Stimulated activated naive CD4-positive, alpha-beta T cell (primary cell): ENCODE measurements at regions not wholly inside any gene's neighbourhood (a gene's known extent, or its start where the extent isn't known, plus 50 kb on each side); places are given as distances from the start of the nearest gene placed in this dataset.

Experiments used
- DNase-seq, 6 experiments: peaks; one replicate each; lab custom pipeline; 2025; lab: John Stamatoyannopoulos, UW

- DNase-seq: no peak
These were observed 125.3 kb upstream of the DST start for GRCh38 chr6:56767892-56768531.

- no peak for DNase-seq
These were observed 124.7 kb upstream of the DST start for GRCh38 chr6:56767435-56767834.

- no peak for DNase-seq
These were observed 124.1 kb upstream of the DST start for GRCh38 chr6:56766806-56767178.

- DNase-seq: no peak
These were observed 123.6 kb upstream of the DST start for GRCh38 chr6:56766139-56766805.

- no peak for DNase-seq
These were observed 122.8 kb upstream of the DST start for GRCh38 chr6:56765494-56765893.

- DNase-seq: no peak
These were observed 121.4 kb upstream of the DST start for GRCh38 chr6:56764081-56764566.

GRCh38 chr6:56761651-56762050, 119.0 kb upstream of the DST start:
- DNase-seq: no peak

GRCh38 chr6:56760842-56761241, 118.2 kb upstream of the DST start:
- DNase-seq: no peak

- DNase-seq: no peak
These were observed 116.8 kb upstream of the DST start for GRCh38 chr6:56759521-56759920.

- no peak for DNase-seq
These were observed 115.9 kb upstream of the DST start for GRCh38 chr6:56758553-56758952.

GRCh38 chr6:56758120-56758519, 115.4 kb upstream of the DST start:
- DNase-seq: no peak

GRCh38 chr6:56757588-56757984, 114.9 kb upstream of the DST start:
- no peak for DNase-seq

- no peak for DNase-seq
These were observed 114.3 kb upstream of the DST start for GRCh38 chr6:56756791-56757587.

GRCh38 chr6:56756219-56756789, 113.6 kb upstream of the DST start:
- no peak for DNase-seq

- DNase-seq: no peak
These were observed 112.4 kb upstream of the DST start for GRCh38 chr6:56755040-56755439.

GRCh38 chr6:56753811-56754210, 111.1 kb upstream of the DST start:
- no peak for DNase-seq

GRCh38 chr6:56752534-56752933, 109.8 kb upstream of the DST start:
- no peak for DNase-seq

GRCh38 chr6:56752009-56752408, 109.3 kb upstream of the DST start:
- no peak for DNase-seq

- no peak for DNase-seq
These were observed 108.9 kb upstream of the DST start for GRCh38 chr6:56751604-56752003.

GRCh38 chr6:56750686-56751085, 108.0 kb upstream of the DST start:
- DNase-seq: no peak

GRCh38 chr6:56749632-56750151, 107.0 kb upstream of the DST start:
- no peak for DNase-seq

GRCh38 chr6:56746767-56747504, 104.2 kb upstream of the DST start:
- DNase-seq: no peak
